ENCODE measurements at regions not wholly inside any gene's neighbourhood (a gene's known extent, or its start where the extent isn't known, plus 50 kb on each side); places are given as distances from the start of the nearest gene placed in this dataset.

GRCh38 chr5:175589714-175590113, 68.2 kb upstream of the HRH2 start:
- TF ChIP-seq CTCF (IDR thresholded peaks at IDR 0.05) = no peak
- TF ChIP-seq POLR2A (IDR thresholded peaks at IDR 0.05) = no peak

Measured in adrenal gland (tissue), 5 donors.